ENCODE measurements at regions not wholly inside any gene's neighbourhood (a gene's known extent, or its start where the extent isn't known, plus 50 kb on each side); places are given as distances from the start of the nearest gene placed in this dataset.
A peak's percentile ranks its signal among the peaks of the same experiment; 100 is the strongest.

DNA sequence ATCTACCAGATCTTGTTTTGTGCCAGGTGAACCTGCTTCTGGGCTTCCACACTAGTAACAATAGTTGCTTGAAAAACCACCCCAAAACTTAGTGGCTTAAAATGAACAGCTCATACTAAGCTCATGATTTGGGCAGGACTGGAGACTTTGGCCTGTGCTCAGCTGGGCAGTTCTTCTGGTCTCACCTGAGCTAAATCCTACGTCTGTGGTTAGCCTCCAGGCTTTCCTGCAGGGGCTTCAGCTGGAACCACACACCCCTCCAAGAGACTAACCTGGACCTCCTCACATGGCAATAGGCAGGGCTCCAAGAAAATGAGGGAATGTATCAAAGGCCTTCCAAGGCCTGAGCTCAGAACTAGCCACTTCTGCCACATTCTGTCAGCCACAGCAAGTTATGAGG, 144.1 kb downstream of the CD8B2 start:
- H3K27me3 ChIP-seq (ENCODE audit: low read length), result no peaks in the 10 kb centered on the region
- H3F3A ChIP-seq (ENCODE audit: insufficient read depth), result no peaks in the 10 kb centered on the region
- no peaks in the 10 kb centered on the region for H3K36me3 ChIP-seq (ENCODE audit: low read length)
- no peaks in the 10 kb centered on the region for H4K20me1 ChIP-seq (ENCODE audit: low read depth, low read length)
- no peak overlapping the region for H2AFZ ChIP-seq (ENCODE audit: low read depth, low read length, severe bottlenecking)
- no peaks in the 10 kb centered on the region for H3K9me2 ChIP-seq (replicated peaks; ENCODE audit: insufficient read depth, low read length)
- no peaks in the 10 kb centered on the region for H3K79me2 ChIP-seq (ENCODE audit: insufficient read depth, low read length)
- no peak for TF ChIP-seq EZH2phosphoT487 (conservative IDR thresholded peaks at IDR 0.05; ENCODE audit: low read length)
- TF ChIP-seq, protein P1, sequence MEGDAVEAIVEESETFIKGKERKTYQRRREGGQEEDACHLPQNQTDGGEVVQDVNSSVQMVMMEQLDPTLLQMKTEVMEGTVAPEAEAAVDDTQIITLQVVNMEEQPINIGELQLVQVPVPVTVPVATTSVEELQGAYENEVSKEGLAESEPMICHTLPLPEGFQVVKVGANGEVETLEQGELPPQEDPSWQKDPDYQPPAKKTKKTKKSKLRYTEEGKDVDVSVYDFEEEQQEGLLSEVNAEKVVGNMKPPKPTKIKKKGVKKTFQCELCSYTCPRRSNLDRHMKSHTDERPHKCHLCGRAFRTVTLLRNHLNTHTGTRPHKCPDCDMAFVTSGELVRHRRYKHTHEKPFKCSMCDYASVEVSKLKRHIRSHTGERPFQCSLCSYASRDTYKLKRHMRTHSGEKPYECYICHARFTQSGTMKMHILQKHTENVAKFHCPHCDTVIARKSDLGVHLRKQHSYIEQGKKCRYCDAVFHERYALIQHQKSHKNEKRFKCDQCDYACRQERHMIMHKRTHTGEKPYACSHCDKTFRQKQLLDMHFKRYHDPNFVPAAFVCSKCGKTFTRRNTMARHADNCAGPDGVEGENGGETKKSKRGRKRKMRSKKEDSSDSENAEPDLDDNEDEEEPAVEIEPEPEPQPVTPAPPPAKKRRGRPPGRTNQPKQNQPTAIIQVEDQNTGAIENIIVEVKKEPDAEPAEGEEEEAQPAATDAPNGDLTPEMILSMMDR (IDR thresholded peaks at IDR 0.05; ENCODE audit: insufficient read depth, low read length, poor library complexity, severe bottlenecking), result no peak
- no peak overlapping the region for H3K9ac ChIP-seq (ENCODE audit: low read length)
- H3K4me2 ChIP-seq (ENCODE audit: low read depth, low read length, poor library complexity, severe bottlenecking), result no peak overlapping the region
- H3K4me3 ChIP-seq (ENCODE audit: insufficient read depth, low read length, poor library complexity, severe bottlenecking), result no peak overlapping the region
- H3K27ac ChIP-seq (ENCODE audit: low read depth, low read length), result no peak overlapping the region
- peaks cover 11% of the 10 kb centered on the region; the same call in 1 of the 2 replicates for H3K9me3 ChIP-seq (ENCODE audit: insufficient read depth, low read length)

DNA sequence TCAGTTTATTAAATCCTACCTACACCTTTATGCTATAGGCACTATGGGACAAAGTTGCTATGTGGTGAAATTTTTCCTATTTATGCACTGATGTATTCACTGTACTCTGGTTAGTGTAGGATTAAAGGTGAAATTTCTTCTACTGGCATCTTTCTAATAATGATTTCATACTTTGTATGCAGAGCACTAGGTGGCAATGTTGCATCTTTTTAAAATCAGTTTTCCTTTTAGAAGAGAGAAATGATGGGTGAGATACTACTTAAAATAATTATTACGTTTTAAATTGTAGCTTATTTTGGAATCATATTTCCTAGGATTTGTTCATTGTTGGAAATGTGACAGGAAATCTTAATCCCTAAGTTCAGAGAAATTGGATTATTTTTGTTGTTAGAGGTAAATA, 150.9 kb downstream of the CD8B2 start:
- Histone ChIP-seq H3F3A (ENCODE audit: insufficient read depth) (no peaks in the 10 kb centered on the region), H3K9me2 (replicated peaks; ENCODE audit: insufficient read depth, low read length) (no peaks in the 10 kb centered on the region), H3K4me2 (ENCODE audit: low read depth, low read length, poor library complexity, severe bottlenecking) (no peak overlapping the region), H3K4me3 (ENCODE audit: insufficient read depth, low read length, poor library complexity, severe bottlenecking) (no peak overlapping the region), H3K9me3 (ENCODE audit: insufficient read depth, low read length) (no peaks in the 10 kb centered on the region), H4K20me1 (ENCODE audit: low read depth, low read length) (no peaks in the 10 kb centered on the region), H3K27ac (ENCODE audit: low read depth, low read length) (no peak overlapping the region), H3K27me3 (ENCODE audit: low read length) (no peaks in the 10 kb centered on the region), H3K36me3 (ENCODE audit: low read length) (no peaks in the 10 kb centered on the region), H3K79me2 (ENCODE audit: insufficient read depth, low read length) (no peaks in the 10 kb centered on the region), H3K9ac (ENCODE audit: low read length) (no peak overlapping the region), H2AFZ (ENCODE audit: low read depth, low read length, severe bottlenecking) (no peak overlapping the region)
- TF ChIP-seq, protein P1 (IDR thresholded peaks at IDR 0.05; ENCODE audit: insufficient read depth, low read length, poor library complexity, severe bottlenecking), result peak; percentile 22
- TF ChIP-seq EZH2phosphoT487 (conservative IDR thresholded peaks at IDR 0.05; ENCODE audit: low read length), result no peak

DNA sequence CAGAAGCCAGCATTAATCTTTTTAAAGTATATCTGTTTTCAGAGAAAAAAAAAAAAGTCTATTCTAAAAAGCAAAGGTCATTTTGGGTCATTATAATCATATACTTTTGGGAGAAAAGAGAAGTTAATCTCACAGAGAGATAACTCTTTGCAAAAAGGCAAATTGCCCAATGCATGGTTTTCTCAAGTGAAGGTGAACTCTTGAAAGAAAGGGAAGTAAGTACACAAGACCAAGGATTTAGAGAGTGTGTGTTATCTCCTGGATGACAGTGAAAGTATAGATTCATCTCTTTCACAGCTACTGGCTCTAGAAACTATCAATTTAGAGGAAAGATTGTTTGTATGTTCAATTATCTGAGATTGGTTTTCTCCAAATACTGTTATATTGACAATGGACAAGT, 151.4 kb downstream of the CD8B2 start:
- no peak overlapping the region for H3K9ac ChIP-seq (ENCODE audit: low read length)
- H3K27ac ChIP-seq (ENCODE audit: low read depth, low read length), result no peak overlapping the region
- H3F3A ChIP-seq (ENCODE audit: insufficient read depth), result no peaks in the 10 kb centered on the region
- no peak overlapping the region for H2AFZ ChIP-seq (ENCODE audit: low read depth, low read length, severe bottlenecking)
- H3K9me3 ChIP-seq (ENCODE audit: insufficient read depth, low read length), result no peaks in the 10 kb centered on the region
- H3K27me3 ChIP-seq (ENCODE audit: low read length), result no peaks in the 10 kb centered on the region
- no peaks in the 10 kb centered on the region for H3K9me2 ChIP-seq (replicated peaks; ENCODE audit: insufficient read depth, low read length)
- no peak overlapping the region for H3K4me2 ChIP-seq (ENCODE audit: low read depth, low read length, poor library complexity, severe bottlenecking)
- no peak for TF ChIP-seq EZH2phosphoT487 (conservative IDR thresholded peaks at IDR 0.05; ENCODE audit: low read length)
- TF ChIP-seq, protein P1 (IDR thresholded peaks at IDR 0.05; ENCODE audit: insufficient read depth, low read length, poor library complexity, severe bottlenecking), result no peak
- H3K79me2 ChIP-seq (ENCODE audit: insufficient read depth, low read length), result no peaks in the 10 kb centered on the region
- H4K20me1 ChIP-seq (ENCODE audit: low read depth, low read length), result no peaks in the 10 kb centered on the region
- H3K4me3 ChIP-seq (ENCODE audit: insufficient read depth, low read length, poor library complexity, severe bottlenecking), result no peak overlapping the region
- no peaks in the 10 kb centered on the region for H3K36me3 ChIP-seq (ENCODE audit: low read length)
